Epithelial cell of esophagus (primary cell): ENCODE measurements at regions not wholly inside any gene's neighbourhood (a gene's known extent, or its start where the extent isn't known, plus 50 kb on each side); places are given as distances from the start of the nearest gene placed in this dataset.

Experiments
- DNase-seq: peaks from one replicate; pipeline ENCODE4 v3.0.0; 2010; ENCODE audit warnings: low read depth
- H3K4me3 ChIP-seq: 2 replicates; pipeline ENCODE4 v1.5.1; 2011; ENCODE audit warnings: mild to moderate bottlenecking, low read length, control low read depth
- TF ChIP-seq, protein P1 (sequence below): IDR thresholded peaks from 2 replicates; pipeline ENCODE4 v1.5.1; 2011; ENCODE audit warnings: low read depth, mild to moderate bottlenecking, low read length, control low read depth, inconsistent platforms; ENCODE audit not compliant: insufficient read depth; ENCODE audit errors: missing control alignments

DNA sequence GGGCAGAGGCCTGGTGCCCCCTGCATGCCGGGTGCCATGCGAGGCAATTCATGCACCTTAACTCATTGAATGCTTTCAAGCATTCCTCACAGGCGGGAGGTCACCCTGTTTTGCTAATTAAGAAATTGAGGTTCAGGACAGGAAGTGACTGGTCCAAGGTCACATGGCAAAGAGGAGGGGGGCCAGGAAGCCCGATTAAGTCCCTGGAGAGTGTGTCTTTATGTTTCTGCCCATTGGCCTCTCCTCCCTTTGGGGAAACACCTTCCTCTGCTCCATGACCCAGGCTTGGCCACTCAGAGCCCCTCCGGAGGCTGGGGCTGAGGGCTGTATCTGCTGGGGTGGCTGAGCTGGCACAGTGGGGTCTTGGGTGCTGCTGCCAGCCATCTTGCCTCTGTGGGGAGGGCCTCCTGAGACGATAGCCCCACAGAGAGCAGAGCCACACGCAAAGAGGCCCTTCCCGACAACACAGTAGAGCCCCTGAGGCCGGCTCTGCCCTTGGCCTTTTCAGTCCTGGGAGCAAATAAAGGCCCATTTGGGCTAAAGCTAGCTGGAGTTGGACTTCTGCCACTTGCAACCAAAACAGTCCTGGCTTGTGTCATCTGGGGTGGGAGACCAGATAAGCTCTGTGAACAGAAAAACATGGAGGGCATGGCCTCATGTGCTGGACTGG, 90.8 kb upstream of the NEURL1B start:
- no peak for DNase-seq
- TF ChIP-seq, protein P1, sequence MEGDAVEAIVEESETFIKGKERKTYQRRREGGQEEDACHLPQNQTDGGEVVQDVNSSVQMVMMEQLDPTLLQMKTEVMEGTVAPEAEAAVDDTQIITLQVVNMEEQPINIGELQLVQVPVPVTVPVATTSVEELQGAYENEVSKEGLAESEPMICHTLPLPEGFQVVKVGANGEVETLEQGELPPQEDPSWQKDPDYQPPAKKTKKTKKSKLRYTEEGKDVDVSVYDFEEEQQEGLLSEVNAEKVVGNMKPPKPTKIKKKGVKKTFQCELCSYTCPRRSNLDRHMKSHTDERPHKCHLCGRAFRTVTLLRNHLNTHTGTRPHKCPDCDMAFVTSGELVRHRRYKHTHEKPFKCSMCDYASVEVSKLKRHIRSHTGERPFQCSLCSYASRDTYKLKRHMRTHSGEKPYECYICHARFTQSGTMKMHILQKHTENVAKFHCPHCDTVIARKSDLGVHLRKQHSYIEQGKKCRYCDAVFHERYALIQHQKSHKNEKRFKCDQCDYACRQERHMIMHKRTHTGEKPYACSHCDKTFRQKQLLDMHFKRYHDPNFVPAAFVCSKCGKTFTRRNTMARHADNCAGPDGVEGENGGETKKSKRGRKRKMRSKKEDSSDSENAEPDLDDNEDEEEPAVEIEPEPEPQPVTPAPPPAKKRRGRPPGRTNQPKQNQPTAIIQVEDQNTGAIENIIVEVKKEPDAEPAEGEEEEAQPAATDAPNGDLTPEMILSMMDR: no peak
- no peak overlapping the region for H3K4me3 ChIP-seq

DNA sequence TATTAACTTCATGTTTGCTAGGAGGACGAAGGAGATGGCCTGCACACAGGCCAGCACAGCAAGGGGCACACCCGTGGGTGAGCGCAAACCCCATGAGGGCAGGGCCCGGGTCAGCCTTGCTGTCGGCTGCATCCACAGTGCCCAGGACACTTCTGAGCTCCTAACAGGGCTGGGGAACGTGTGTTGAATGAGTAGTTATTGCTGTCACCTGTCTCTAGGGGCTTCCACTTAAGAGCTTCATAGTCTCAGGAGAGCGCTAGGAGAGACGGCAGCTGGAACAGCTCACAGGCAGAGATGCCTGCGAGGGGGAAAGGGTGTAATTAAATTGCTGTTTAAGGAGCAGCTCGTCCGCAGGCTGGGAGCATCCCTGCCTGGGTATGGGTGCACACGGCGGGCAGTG, 91.4 kb upstream of the NEURL1B start:
- H3K4me3 ChIP-seq: no peak overlapping the region
- TF ChIP-seq, protein P1: no peak
- DNase-seq: no peak

DNA sequence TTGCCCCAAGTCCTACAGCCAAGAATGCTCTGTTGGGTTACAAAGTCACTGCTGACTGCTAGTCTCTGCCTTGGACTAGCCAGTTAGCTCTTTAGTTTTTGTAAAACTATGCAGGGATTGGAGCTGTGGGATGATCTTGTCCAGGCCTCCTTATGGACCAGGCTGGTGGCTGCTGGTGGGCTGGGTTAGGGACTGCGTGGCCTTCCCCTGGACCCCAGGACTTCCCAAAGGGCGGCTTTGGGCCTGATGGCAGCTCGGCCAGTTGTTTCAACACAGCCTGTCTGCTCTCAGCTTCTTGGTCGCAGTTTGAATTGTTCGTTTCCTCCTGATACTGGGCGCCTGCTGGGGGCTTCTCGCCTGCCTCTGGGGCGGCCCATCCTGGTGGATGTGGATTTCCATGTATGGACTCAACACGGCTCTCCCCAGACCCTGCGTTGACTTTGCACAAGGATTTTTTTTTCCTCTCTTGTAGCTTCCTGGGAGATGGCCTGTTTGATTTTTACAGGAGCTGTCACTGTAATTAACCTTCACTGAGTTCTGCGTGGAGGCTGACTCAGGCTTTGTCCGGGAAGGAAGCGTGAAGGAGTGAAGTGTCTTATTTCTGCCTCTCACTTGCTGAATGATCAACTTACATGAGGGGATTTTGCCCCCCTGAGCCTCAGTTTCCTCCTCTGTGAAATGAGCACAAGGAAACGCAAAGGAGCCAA, 91.9 kb upstream of the NEURL1B start:
- no peak for DNase-seq
- TF ChIP-seq, protein P1: no peak
- H3K4me3 ChIP-seq: no peak overlapping the region

DNA sequence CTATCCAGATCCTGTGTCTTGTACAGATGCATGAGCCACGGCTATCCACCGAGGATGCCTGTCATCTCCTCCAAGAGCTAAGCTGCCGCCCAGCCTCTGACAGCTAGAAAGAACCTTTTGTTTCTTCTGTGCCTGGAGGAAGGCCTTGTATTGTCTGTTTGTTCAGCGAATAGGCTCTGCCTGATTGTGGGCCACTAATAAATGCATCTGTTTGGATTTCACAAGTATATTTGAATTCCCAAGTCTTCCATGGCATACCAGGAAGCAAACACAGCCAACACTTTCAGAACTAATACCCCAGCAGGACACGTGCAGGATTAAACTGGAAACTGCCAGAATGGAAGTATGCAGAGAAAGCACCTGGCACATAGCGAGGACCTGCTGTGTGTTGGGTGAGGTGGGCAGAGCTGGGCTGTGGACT, 92.7 kb upstream of the NEURL1B start:
- H3K4me3 ChIP-seq: no peak overlapping the region
- TF ChIP-seq, protein P1: no peak
- no peak for DNase-seq

DNA sequence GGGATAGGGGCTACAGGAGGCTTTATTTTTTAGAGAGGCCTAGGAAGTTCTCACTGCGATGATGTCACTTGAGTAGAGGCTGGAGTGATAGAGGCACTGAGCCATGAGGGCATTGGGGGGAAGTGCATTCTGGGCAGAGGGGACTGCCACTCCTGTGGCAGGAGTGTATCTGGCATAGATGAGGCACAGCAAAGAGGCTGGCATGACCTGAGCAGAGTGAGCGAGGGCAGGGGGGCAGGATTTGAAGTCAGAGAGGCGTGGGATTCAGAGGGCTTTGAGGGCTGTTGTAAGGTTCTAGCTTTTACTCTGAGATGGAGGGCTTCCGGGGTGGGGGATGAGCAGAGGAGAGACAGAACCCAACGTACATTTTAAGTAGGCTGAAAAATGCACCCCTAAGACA, 91.9 kb upstream of the SH3PXD2B start:
- TF ChIP-seq, protein P1: no peak
- H3K4me3 ChIP-seq: no peak overlapping the region
- DNase-seq: no peak

DNA sequence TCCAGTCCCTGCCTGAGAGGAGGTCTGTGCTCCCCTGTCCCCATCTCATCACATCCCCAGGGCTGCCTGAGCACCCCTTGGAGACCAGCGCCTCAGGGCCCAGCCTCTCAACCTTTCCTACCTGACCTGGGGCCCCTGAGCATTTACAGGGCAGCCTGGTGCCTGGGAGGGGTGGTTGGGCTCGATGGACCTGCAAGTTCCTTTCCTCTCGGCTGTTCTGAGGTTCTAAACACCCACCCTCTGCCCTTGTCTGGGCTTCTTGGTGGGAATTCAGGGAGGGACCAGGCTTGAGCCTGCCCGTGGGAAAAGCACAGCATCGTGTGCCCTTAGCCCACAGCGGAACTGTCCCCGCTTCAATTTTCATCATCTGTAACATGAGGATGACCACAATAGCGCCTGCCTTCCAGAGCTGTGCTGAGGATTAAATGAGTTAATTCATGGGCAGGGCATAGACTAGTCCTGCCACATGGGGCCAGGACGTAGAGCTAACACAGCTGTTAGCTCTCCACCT, 91.0 kb upstream of the SH3PXD2B start:
- TF ChIP-seq, protein P1: no peak
- H3K4me3 ChIP-seq: no peak overlapping the region
- DNase-seq: no peak
